ENCODE measurements at regions not wholly inside any gene's neighbourhood (a gene's known extent, or its start where the extent isn't known, plus 50 kb on each side); places are given as distances from the start of the nearest gene placed in this dataset.

- peaks cover 25% of the 10 kb centered on the region for H3K4me1 Mint-ChIP-seq
- ATAC-seq = no peak
- H3K27me3 Mint-ChIP-seq (ENCODE audit: low read depth) = no peaks in the 10 kb centered on the region
- H3K9me3 Mint-ChIP-seq = no peaks in the 10 kb centered on the region
- H3K4me3 Mint-ChIP-seq = no peak overlapping the region
- POLR2A ChIA-PET = no interaction called here
- no peak for TF ChIP-seq AR (CRISPR knock-in tag; IDR thresholded peaks at IDR 0.05)
- TF ChIP-seq MXD4 (CRISPR knock-in tag; IDR thresholded peaks at IDR 0.05; ENCODE audit: borderline replicate concordance) = no peak
- TF ChIP-seq ARID4B (CRISPR knock-in tag; IDR thresholded peaks at IDR 0.05; ENCODE audit: borderline replicate concordance) = no peak
- TF ChIP-seq ATF3 (CRISPR knock-in tag; conservative IDR thresholded peaks at IDR 0.05) = no peak
- TF ChIP-seq JAZF1 (CRISPR knock-in tag; IDR thresholded peaks at IDR 0.05) = no peak
- TF ChIP-seq ZNF138 (CRISPR knock-in tag; conservative IDR thresholded peaks at IDR 0.05) = no peak
- no peak for TF ChIP-seq HMGA2 (CRISPR knock-in tag; IDR thresholded peaks at IDR 0.05)
- no peak for TF ChIP-seq NR2C2 (CRISPR knock-in tag; IDR thresholded peaks at IDR 0.05)
- no peak for TF ChIP-seq GTF2I (CRISPR knock-in tag; conservative IDR thresholded peaks at IDR 0.05)
- no peak for TF ChIP-seq CDX4 (CRISPR knock-in tag; IDR thresholded peaks at IDR 0.05; ENCODE audit: borderline replicate concordance)
- no peak for TF ChIP-seq ESRRA (CRISPR knock-in tag; IDR thresholded peaks at IDR 0.05; ENCODE audit: borderline replicate concordance)
- no peak for TF ChIP-seq USF1 (CRISPR knock-in tag; IDR thresholded peaks at IDR 0.05)
- no peak for TF ChIP-seq ATF6 (CRISPR knock-in tag; IDR thresholded peaks at IDR 0.05)
- TF ChIP-seq RELA (CRISPR knock-in tag; IDR thresholded peaks at IDR 0.05; ENCODE audit: borderline replicate concordance) = no peak
- no peak for TF ChIP-seq SP1 (CRISPR knock-in tag; conservative IDR thresholded peaks at IDR 0.05)
- TF ChIP-seq TP53 (CRISPR knock-in tag; IDR thresholded peaks at IDR 0.05) = no peak
- CTCF ChIA-PET = interaction anchor here (2.0 kb wide), 1 partner anchor 89 kb away, joined by 10 read pairs; no protein-coding TSS in a partner anchor
- no peaks in the 10 kb centered on the region for H3K36me3 Mint-ChIP-seq
- H3K27ac Mint-ChIP-seq = no peak overlapping the region
- no peak for DNase-seq (ENCODE audit: low spot score)
These were observed 261.3 kb downstream of the COX7C start for GRCh38 chr5:86879086-86879485.
